HG03575 (cell line): ENCODE measurements at regions not wholly inside any gene's neighbourhood (a gene's known extent, or its start where the extent isn't known, plus 50 kb on each side); places are given as distances from the start of the nearest gene placed in this dataset.
"Not testable (repeated sequence)": the region's sequence is repeated elsewhere in the genome, so short reads cannot be mapped to it uniquely, and the experiment has no call there.

Experiments
- ATAC-seq: cut with Tn5 transposase; IDR thresholded peaks from one replicate; pipeline ENCODE4 v1.9.1; 2021; ENCODE audit not compliant: unreplicated experiment, insufficient number of reproducible peaks, low FRiP score; ENCODE audit errors: extremely low read depth

GRCh38 chr14:55912344-55912743, 205.9 kb upstream of the PELI2 start:
- ATAC-seq: no peak

GRCh38 chr14:55913324-55914025, 204.7 kb upstream of the PELI2 start:
- ATAC-seq: no peak

- no peak for ATAC-seq
Observed at GRCh38 chr14:55914771-55915170, 203.4 kb upstream of the PELI2 start.

- no peak for ATAC-seq
Observed at GRCh38 chr14:55915456-55915855, 202.8 kb upstream of the PELI2 start.

- ATAC-seq: not testable (repeated sequence)
Observed at GRCh38 chr14:55919800-55920199, 198.4 kb upstream of the PELI2 start.

GRCh38 chr14:55921511-55921910, 196.7 kb upstream of the PELI2 start:
- ATAC-seq: no peak

GRCh38 chr14:55926007-55926406, 192.2 kb upstream of the PELI2 start:
- ATAC-seq: no peak

GRCh38 chr14:55927028-55927427, 191.2 kb upstream of the PELI2 start:
- no peak for ATAC-seq

GRCh38 chr14:55928276-55928675, 189.9 kb upstream of the PELI2 start:
- no peak for ATAC-seq

GRCh38 chr14:55929136-55929535, 189.1 kb upstream of the PELI2 start:
- no peak for ATAC-seq

- ATAC-seq: no peak
Observed at GRCh38 chr14:55930016-55930784, 188.0 kb upstream of the PELI2 start.

- no peak for ATAC-seq
Observed at GRCh38 chr14:55936691-55937090, 181.5 kb upstream of the PELI2 start.

- no peak for ATAC-seq
Observed at GRCh38 chr14:55938249-55938791, 179.9 kb upstream of the PELI2 start.

GRCh38 chr14:55942076-55942654, 176.0 kb upstream of the PELI2 start:
- no peak for ATAC-seq

GRCh38 chr14:55942826-55943225, 175.4 kb upstream of the PELI2 start:
- ATAC-seq: no peak

GRCh38 chr14:55944757-55945156, 173.5 kb upstream of the PELI2 start:
- no peak for ATAC-seq

- no peak for ATAC-seq
Observed at GRCh38 chr14:55946231-55946630, 172.0 kb upstream of the PELI2 start.

GRCh38 chr14:55948399-55948798, 169.8 kb upstream of the PELI2 start:
- no peak for ATAC-seq

GRCh38 chr14:55949708-55950107, 168.5 kb upstream of the PELI2 start:
- ATAC-seq: no peak

GRCh38 chr14:55950135-55950534, 168.1 kb upstream of the PELI2 start:
- ATAC-seq: no peak
